GM12878 (cell line): ENCODE measurements at regions not wholly inside any gene's neighbourhood (a gene's known extent, or its start where the extent isn't known, plus 50 kb on each side); places are given as distances from the start of the nearest gene placed in this dataset.

Experiments
- ATAC-seq: fragments of 200-7000 bp; cut with Tn5 transposase; 3 replicates; pipeline ENCODE4 v1.9.1; 2020; ENCODE audit warnings: mild to moderate bottlenecking, moderate library complexity
- BruUV-seq: library from RNA; stranded (reverse); fragments of 400-500 nt; replicated peaks from 2 replicates; lab custom pipeline; 2021; lab: Mats Ljungman, UMichigan
- CTCF ChIA-PET: fragments of 300-600 bp; sonication (Branson Sonifier 250); formaldehyde crosslinking; extraction: SDS; loops from one replicate; lab custom pipeline; 2021; ENCODE audit warnings: inconsistent platforms; lab: Yijun Ruan, JAX
- POLR2A ChIA-PET: fragments of 350-600 bp; formaldehyde crosslinking; extraction: SDS; loops from one replicate; lab custom pipeline; 2021; ENCODE audit warnings: inconsistent platforms; lab: Charles Lee
- RAD21 ChIA-PET: fragments of 300-600 bp; sonication (Branson Sonifier 250); formaldehyde crosslinking; loops from one replicate; lab custom pipeline; 2023; ENCODE audit warnings: antibody characterized with exemption; ENCODE audit not compliant: unreplicated experiment; lab: Charles Lee
- SMC1A ChIA-PET: fragments of 300-600 bp; sonication (Branson Sonifier 250); formaldehyde crosslinking; loops from one replicate; lab custom pipeline; 2023; ENCODE audit not compliant: unreplicated experiment, uncharacterized antibody; lab: Charles Lee
- DNase-seq: peaks from one replicate; pipeline ENCODE4 v3.0.0-alpha.2; 2011; ENCODE audit warnings: low read depth, low spot score
- FAIRE-seq: peaks from 3 replicates; lab custom pipeline; 2011; peaks lifted over from hg19 to GRCh38; lab: Jason Lieb, UNC
- H2AFZ ChIP-seq: 2 replicates; pipeline ENCODE4 v1.6.0; 2011; ENCODE audit warnings: low read depth, low read length, control low read depth; ENCODE audit not compliant: control insufficient read depth
- H3K27ac ChIP-seq: 2 replicates; pipeline ENCODE4 v1.5.1; 2011; ENCODE audit warnings: control low read depth; ENCODE audit not compliant: control insufficient read depth, insufficient read depth
- H3K27me3 ChIP-seq, 2 experiments: replicated peaks in 1 of 2; 2 replicates each; pipeline versions ENCODE4 v1.6.0 to v1.6.1; 2011; ENCODE audit warnings: low read length in 1 of 2; ENCODE audit not compliant: control insufficient read depth in 2 of 2, insufficient read depth in 2 of 2
- H3K36me3 ChIP-seq, 2 experiments: 2 replicates each; pipeline ENCODE4 v1.5.1; 2011; ENCODE audit warnings: low read length in 1 of 2; ENCODE audit not compliant: control insufficient read depth in 2 of 2, insufficient read depth in 2 of 2
- H3K4me1 ChIP-seq: 2 replicates; pipeline ENCODE4 v1.6.1; 2011; ENCODE audit warnings: mild to moderate bottlenecking, low read length, moderate library complexity, mixed read lengths; ENCODE audit not compliant: control insufficient read depth, insufficient read depth
- H3K4me2 ChIP-seq: 2 replicates; pipeline ENCODE4 v1.6.0; 2011; ENCODE audit warnings: control low read depth; ENCODE audit not compliant: control insufficient read depth, insufficient read depth
- H3K4me3 ChIP-seq: fragments of 200-600 bp; sonication (generic); 2 replicates; pipeline ENCODE4 v1.5.1; 2016
- H3K79me2 ChIP-seq: 2 replicates; pipeline ENCODE4 v1.6.0; 2011; ENCODE audit warnings: low read length; ENCODE audit not compliant: control insufficient read depth, insufficient read depth
- H3K9ac ChIP-seq: 2 replicates; pipeline ENCODE4 v1.8.0; 2011; ENCODE audit warnings: low read length, control low read depth, mixed read lengths; ENCODE audit not compliant: control insufficient read depth, insufficient read depth
- H3K9me3 ChIP-seq: replicated peaks from 3 replicates; pipeline ENCODE4 v1.5.1; 2011; ENCODE audit warnings: mild to moderate bottlenecking, low read length; ENCODE audit not compliant: control insufficient read depth, insufficient read depth
- H4K20me1 ChIP-seq: 2 replicates; pipeline ENCODE4 v1.6.0; 2011; ENCODE audit not compliant: control insufficient read depth, insufficient read depth
- CBX3 ChIP-seq: fragments of 200-600 bp; sonication (generic); IDR thresholded peaks from 2 replicates; pipeline ENCODE4 v1.6.1; 2016; ENCODE audit warnings: low read depth, borderline replicate concordance
- CHD2 ChIP-seq: IDR thresholded peaks from 2 replicates; pipeline ENCODE4 v1.6.1; 2011; ENCODE audit warnings: low read depth, low read length, improper control_type of control experiment, borderline replicate concordance
- ETV6 ChIP-seq, 2 experiments: fragments of 450-650 bp in 1 of 2; IDR thresholded peaks in 1 of 2; conservative IDR thresholded peaks in 1 of 2; 2 replicates each; pipeline ENCODE4 v1.6.1; 2014; ENCODE audit warnings: antibody characterized with exemption in 1 of 2, borderline replicate concordance in 1 of 2, low read depth in 1 of 2, mild to moderate bottlenecking in 1 of 2, moderate library complexity in 1 of 2
- GABPA ChIP-seq: IDR thresholded peaks from 2 replicates; pipeline ENCODE4 v1.6.1; 2014; ENCODE audit warnings: antibody characterized with exemption, low read depth, mild to moderate bottlenecking, inconsistent platforms
- JUND ChIP-seq: IDR thresholded peaks from 2 replicates; pipeline ENCODE4 v1.6.1; 2012; ENCODE audit warnings: low read depth, mild to moderate bottlenecking, low read length, improper control_type of control experiment, moderate library complexity
- MAX ChIP-seq: IDR thresholded peaks from 2 replicates; pipeline ENCODE4 v1.6.1; 2012; ENCODE audit warnings: low read depth, low read length, improper control_type of control experiment
- NFXL1 ChIP-seq: fragments of 450-650 bp; IDR thresholded peaks from 2 replicates; pipeline ENCODE4 v1.6.1; 2017; ENCODE audit warnings: antibody characterized with exemption, mild to moderate bottlenecking, borderline replicate concordance
- NR2F1 ChIP-seq: fragments of 450-650 bp; conservative IDR thresholded peaks from 2 replicates; pipeline ENCODE4 v1.6.1; 2017; ENCODE audit warnings: mild to moderate bottlenecking
- POLR2A ChIP-seq: IDR thresholded peaks from 2 replicates; pipeline ENCODE4 v1.6.1; 2011; ENCODE audit warnings: low read depth, mild to moderate bottlenecking, low read length
- RB1 ChIP-seq: fragments of 450-650 bp; formaldehyde crosslinking; IDR thresholded peaks from 2 replicates; pipeline ENCODE4 v1.6.1; 2017; ENCODE audit warnings: mild to moderate bottlenecking, borderline replicate concordance
- ZNF687 ChIP-seq: fragments of 450-650 bp; IDR thresholded peaks from 2 replicates; pipeline ENCODE4 v1.6.1; 2017; ENCODE audit warnings: mild to moderate bottlenecking, moderate library complexity
- ZZZ3 ChIP-seq: IDR thresholded peaks from 2 replicates; pipeline ENCODE4 v1.6.1; 2011; ENCODE audit warnings: low read depth; ENCODE audit not compliant: control insufficient read depth, insufficient read length
- in situ Hi-C: fragments of 300-500 bp; cut with MboI; formaldehyde crosslinking; loops from 9 replicates; pipeline ENCODE4 v1.14.3; 2018; ENCODE audit warnings: mixed read lengths
- intact Hi-C: fragments of 100-400 bp; cut with micrococcal nuclease; formaldehyde crosslinking; loops from one replicate; pipeline ENCODE4 v1.14.2; 2022; ENCODE audit not compliant: unreplicated experiment
- TF ChIP-seq, protein P1 (sequence below): fragments of 450-650 bp; IDR thresholded peaks from 2 replicates; pipeline ENCODE4 v1.6.1; 2017; ENCODE audit warnings: mild to moderate bottlenecking, low read depth, inconsistent platforms; ENCODE audit not compliant: poor library complexity, severe bottlenecking

- SMC1A ChIA-PET = no interaction called here
- BruUV-seq = no TSS peak
- Histone ChIP-seq H4K20me1 (no peaks in the 10 kb centered on the region), H3K27me3 (no peaks in the 10 kb centered on the region), H3K4me3 (no peak overlapping the region), H3K36me3 (no peaks in the 10 kb centered on the region), H3K9ac (no peak overlapping the region), H3K9me3 (no peaks in the 10 kb centered on the region), H2AFZ (no peak overlapping the region), H3K4me2 (no peak overlapping the region), H3K79me2 (no peaks in the 10 kb centered on the region), H3K4me1 (no peaks in the 10 kb centered on the region), H3K27ac (no peak overlapping the region)
- TF ChIP-seq JUND (no peak), GABPA (no peak), NFXL1 (no peak), ETV6 (conservative IDR thresholded peaks at IDR 0.05 in 1 of 2, IDR thresholded peaks at IDR 0.05 in 1 of 2; ENCODE audit: borderline replicate concordance in 1 of 2, low read depth in 1 of 2) (no peak), RB1 (no peak), NR2F1 (no peak), ZNF687 (no peak), CHD2 (no peak), ZZZ3 (no peak), POLR2A (no peak), CBX3 (no peak), MAX (no peak)
- TF ChIP-seq, protein P1, sequence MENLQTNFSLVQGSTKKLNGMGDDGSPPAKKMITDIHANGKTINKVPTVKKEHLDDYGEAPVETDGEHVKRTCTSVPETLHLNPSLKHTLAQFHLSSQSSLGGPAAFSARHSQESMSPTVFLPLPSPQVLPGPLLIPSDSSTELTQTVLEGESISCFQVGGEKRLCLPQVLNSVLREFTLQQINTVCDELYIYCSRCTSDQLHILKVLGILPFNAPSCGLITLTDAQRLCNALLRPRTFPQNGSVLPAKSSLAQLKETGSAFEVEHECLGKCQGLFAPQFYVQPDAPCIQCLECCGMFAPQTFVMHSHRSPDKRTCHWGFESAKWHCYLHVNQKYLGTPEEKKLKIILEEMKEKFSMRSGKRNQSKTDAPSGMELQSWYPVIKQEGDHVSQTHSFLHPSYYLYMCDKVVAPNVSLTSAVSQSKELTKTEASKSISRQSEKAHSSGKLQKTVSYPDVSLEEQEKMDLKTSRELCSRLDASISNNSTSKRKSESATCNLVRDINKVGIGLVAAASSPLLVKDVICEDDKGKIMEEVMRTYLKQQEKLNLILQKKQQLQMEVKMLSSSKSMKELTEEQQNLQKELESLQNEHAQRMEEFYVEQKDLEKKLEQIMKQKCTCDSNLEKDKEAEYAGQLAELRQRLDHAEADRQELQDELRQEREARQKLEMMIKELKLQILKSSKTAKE = no peak
- POLR2A ChIA-PET = no interaction called here
- CTCF ChIA-PET = interaction anchor here (0.8 kb wide), 1 partner anchor 8 kb away, joined by 3 read pairs; no protein-coding TSS in a partner anchor
- in situ Hi-C loops (no loop called here), intact Hi-C loops (no loop called here)
- RAD21 ChIA-PET = interaction anchor here (1.0 kb wide), 1 partner anchor 21 kb away, joined by 3 read pairs; no protein-coding TSS in a partner anchor
- no peak for ATAC-seq
- FAIRE-seq = no peak
- no peak for DNase-seq
Observed at GRCh38 chr9:82106536-82106935, 118.0 kb downstream of the SPATA31D1 start.
